GM21367 (cell line): ENCODE measurements at regions not wholly inside any gene's neighbourhood (a gene's known extent, or its start where the extent isn't known, plus 50 kb on each side); places are given as distances from the start of the nearest gene placed in this dataset.

Source experiments
- ATAC-seq: cut with Tn5 transposase; IDR thresholded peaks from one replicate; pipeline ENCODE4 v1.9.1; 2021; ENCODE audit not compliant: unreplicated experiment

- ATAC-seq = no peak
Observed at GRCh38 chr13:111513766-111514609, 193.5 kb downstream of the TEX29 start.

GRCh38 chr13:111514610-111515306 lies 194.3 kb downstream of the TEX29 start:
- ATAC-seq = no peak

- no peak for ATAC-seq
Observed at GRCh38 chr13:111515307-111515617, 194.8 kb downstream of the TEX29 start.

GRCh38 chr13:111515635-111516034 lies 195.2 kb downstream of the TEX29 start:
- ATAC-seq = no peak

GRCh38 chr13:111516712-111517640 lies 196.5 kb downstream of the TEX29 start:
- no peak for ATAC-seq

GRCh38 chr13:111517641-111518010 lies 197.2 kb downstream of the TEX29 start:
- no peak for ATAC-seq

GRCh38 chr13:111518161-111518792 lies 197.8 kb downstream of the TEX29 start:
- no peak for ATAC-seq

GRCh38 chr13:111519041-111519440 lies 198.6 kb downstream of the TEX29 start:
- ATAC-seq = no peak

- no peak for ATAC-seq
Observed at GRCh38 chr13:111519490-111520170, 199.2 kb downstream of the TEX29 start.

- no peak for ATAC-seq
Observed at GRCh38 chr13:111521030-111521429, 200.6 kb downstream of the TEX29 start.

GRCh38 chr13:111521691-111522229 lies 201.3 kb downstream of the TEX29 start:
- no peak for ATAC-seq

- no peak for ATAC-seq
Observed at GRCh38 chr13:111525320-111526118, 205.1 kb downstream of the TEX29 start.

GRCh38 chr13:111526922-111527321 lies 206.5 kb downstream of the TEX29 start:
- no peak for ATAC-seq

- no peak for ATAC-seq
Observed at GRCh38 chr13:111527614-111528229, 207.3 kb downstream of the TEX29 start.

- ATAC-seq = no peak
Observed at GRCh38 chr13:111528513-111528912, 208.1 kb downstream of the TEX29 start.

- no peak for ATAC-seq
Observed at GRCh38 chr13:111530137-111530870, 209.9 kb downstream of the TEX29 start.

GRCh38 chr13:111531505-111531904 lies 211.1 kb downstream of the TEX29 start:
- ATAC-seq = no peak

- no peak for ATAC-seq
Observed at GRCh38 chr13:111532111-111532510, 211.7 kb downstream of the TEX29 start.
